Right lobe of liver (tissue), 6 donors: ENCODE measurements at regions not wholly inside any gene's neighbourhood (a gene's known extent, or its start where the extent isn't known, plus 50 kb on each side); places are given as distances from the start of the nearest gene placed in this dataset.

Experiments
- ATAC-seq, 4 donors: fragments of 200-7000 bp; cut with Tn5 transposase; one replicate each; pipeline ENCODE4 v1.9.1; 2020; ENCODE audit warnings: mild to moderate bottlenecking in 4 of 4, moderate library complexity in 4 of 4
- DNase-seq, 3 donors: peaks; one replicate each; pipeline ENCODE4 v3.0.0-alpha.2; 2020
- H3K27ac ChIP-seq, 3 donors: fragments of 200-600 bp; one replicate each; pipeline ENCODE4 v1.8.0; 2022
- H3K27me3 ChIP-seq, 2 donors: fragments of 200-600 bp; one replicate each; pipeline ENCODE4 v1.8.0; 2022
- H3K36me3 ChIP-seq, 4 donors: fragments of 200-600 bp; sonication (generic) in 1 of 4; one replicate each; pipeline versions ENCODE4 v1.5.1 to v1.8.0; 2017 to 2022; ENCODE audit warnings: control low read depth in 1 of 4
- H3K4me1 ChIP-seq, 4 donors: fragments of 200-600 bp; sonication (generic) in 1 of 4; one replicate each; pipeline versions ENCODE4 v1.5.1 to v1.8.0; 2017 to 2022; ENCODE audit warnings: control low read depth in 1 of 4
- H3K4me3 ChIP-seq, 3 donors: fragments of 200-600 bp; one replicate each; pipeline ENCODE4 v1.8.0; 2022
- H3K9me3 ChIP-seq, 4 donors: fragments of 200-600 bp; sonication (generic) in 1 of 4; one replicate each; pipeline versions ENCODE4 v1.5.1 to v1.8.0; 2017 to 2022; ENCODE audit warnings: control low read depth in 1 of 4
- POLR2A ChIP-seq: fragments of 450-650 bp; IDR thresholded peaks from one replicate; pipeline ENCODE4 v1.6.1; 2017; ENCODE audit warnings: antibody characterized with exemption, mild to moderate bottlenecking
- WGBS: methylation state at CpG from one replicate; pipeline ENCODE4 v1.1.6; 2018; ENCODE audit warnings: low coverage, low lambda C conversion rate; ENCODE audit not compliant: insufficient coverage; ENCODE audit errors: missing lambda C conversion rate; 5-methylcytosine and 5-hydroxymethylcytosine counted together
- intact Hi-C, 2 donors: fragments of 100-400 bp; cut with DNase I; formaldehyde crosslinking; loops; one replicate each; pipeline versions ENCODE4 v1.11.2 to v1.14.1; 2022
- TF ChIP-seq, protein P1 (sequence below), 4 donors: fragments of 200-600 bp in 3 of 4; fragments of 450-650 bp in 1 of 4; IDR thresholded peaks; one replicate each; pipeline versions ENCODE4 v1.5.1 to v1.8.0; 2016 to 2022; ENCODE audit warnings: antibody characterized with exemption in 4 of 4, mild to moderate bottlenecking in 2 of 4
- donor health status: DM: no; HTN: yes; CAD: no.
- donor health status: DM: no; HTN: no; CAD: no.
- donor health status: DM: no; HTN: no; CAD: no.
- donor health status: DM: no; HTN: yes; CAD: no.
- donor health status: DM: no; HTN: yes; CAD: no.

DNA sequence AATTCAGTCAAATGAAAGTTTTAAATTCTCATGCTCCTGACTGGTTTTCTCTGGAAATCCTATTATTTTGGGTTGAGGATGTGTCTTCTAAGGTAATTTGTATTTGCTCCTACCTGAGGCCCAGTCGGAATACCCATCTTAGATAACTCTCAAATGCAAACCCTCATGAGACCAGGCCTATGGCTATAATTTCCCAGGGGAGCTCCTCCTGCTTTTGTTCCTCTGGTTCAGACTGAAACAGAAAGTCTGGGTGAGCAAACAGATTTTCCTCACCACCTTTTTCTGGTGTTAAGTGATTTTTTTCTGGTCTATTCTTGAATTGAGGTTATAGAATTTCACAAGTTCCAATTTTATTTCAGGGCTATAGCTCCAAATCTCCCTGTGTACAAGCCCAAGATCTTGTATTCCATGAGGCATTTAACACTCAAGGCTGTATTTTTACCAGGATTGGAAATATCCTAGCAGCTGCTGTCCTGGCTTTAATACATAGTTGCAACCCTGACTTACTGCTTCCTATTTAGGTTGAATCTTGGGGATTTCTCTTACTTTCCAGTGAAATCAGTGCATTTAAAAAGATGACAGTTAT lies 169.1 kb upstream of the PTCHD4 start:
- 86% methylated on average over 1 of the region's 1 CpG for WGBS
- intact Hi-C loops = no loop called here
- Histone ChIP-seq H3K9me3 (no peaks in the 10 kb centered on the region), H3K36me3 (no peaks in the 10 kb centered on the region), H3K27me3 (no peaks in the 10 kb centered on the region), H3K4me3 (no peak overlapping the region), H3K27ac (no peak overlapping the region), H3K4me1 (no peaks in the 10 kb centered on the region)
- no peak for TF ChIP-seq POLR2A
- TF ChIP-seq, protein P1, sequence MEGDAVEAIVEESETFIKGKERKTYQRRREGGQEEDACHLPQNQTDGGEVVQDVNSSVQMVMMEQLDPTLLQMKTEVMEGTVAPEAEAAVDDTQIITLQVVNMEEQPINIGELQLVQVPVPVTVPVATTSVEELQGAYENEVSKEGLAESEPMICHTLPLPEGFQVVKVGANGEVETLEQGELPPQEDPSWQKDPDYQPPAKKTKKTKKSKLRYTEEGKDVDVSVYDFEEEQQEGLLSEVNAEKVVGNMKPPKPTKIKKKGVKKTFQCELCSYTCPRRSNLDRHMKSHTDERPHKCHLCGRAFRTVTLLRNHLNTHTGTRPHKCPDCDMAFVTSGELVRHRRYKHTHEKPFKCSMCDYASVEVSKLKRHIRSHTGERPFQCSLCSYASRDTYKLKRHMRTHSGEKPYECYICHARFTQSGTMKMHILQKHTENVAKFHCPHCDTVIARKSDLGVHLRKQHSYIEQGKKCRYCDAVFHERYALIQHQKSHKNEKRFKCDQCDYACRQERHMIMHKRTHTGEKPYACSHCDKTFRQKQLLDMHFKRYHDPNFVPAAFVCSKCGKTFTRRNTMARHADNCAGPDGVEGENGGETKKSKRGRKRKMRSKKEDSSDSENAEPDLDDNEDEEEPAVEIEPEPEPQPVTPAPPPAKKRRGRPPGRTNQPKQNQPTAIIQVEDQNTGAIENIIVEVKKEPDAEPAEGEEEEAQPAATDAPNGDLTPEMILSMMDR (IDR thresholded peaks at IDR 0.05) = no peak
- ATAC-seq (no peak), DNase-seq (no peak)

DNA sequence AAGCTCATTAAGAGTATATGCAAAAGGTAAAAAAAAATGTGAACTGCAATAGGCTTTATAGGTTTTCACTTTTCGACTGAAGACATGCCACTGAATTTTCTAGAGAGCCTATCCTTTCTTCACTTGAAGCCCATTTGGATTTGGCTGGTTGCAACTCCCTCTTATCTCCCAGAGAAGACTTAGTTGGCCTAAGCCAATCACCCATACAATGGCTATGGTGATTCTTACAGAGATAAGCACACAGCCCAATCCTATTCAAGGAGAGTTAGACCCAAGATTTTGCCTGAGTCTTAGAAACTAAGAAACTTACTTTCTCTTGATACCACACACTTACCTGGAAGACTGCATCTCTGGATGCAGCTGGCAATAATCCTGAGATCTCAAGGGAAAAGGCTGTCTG lies 167.3 kb upstream of the PTCHD4 start:
- ATAC-seq (no peak), DNase-seq (no peak)
- H3K36me3 ChIP-seq = no peaks in the 10 kb centered on the region
- TF ChIP-seq, protein P1 (IDR thresholded peaks at IDR 0.05) = no peak
- TF ChIP-seq POLR2A = no peak
- no peaks in the 10 kb centered on the region for H3K9me3 ChIP-seq
- H3K4me3 ChIP-seq = no peak overlapping the region
- H3K27me3 ChIP-seq = no peaks in the 10 kb centered on the region
- no peak overlapping the region for H3K27ac ChIP-seq
- H3K4me1 ChIP-seq = no peaks in the 10 kb centered on the region
- WGBS = 27% methylated on average over 1 of the region's 1 CpG
- intact Hi-C loops = no loop called here

- H3K27me3 ChIP-seq = no peaks in the 10 kb centered on the region
- no peaks in the 10 kb centered on the region for H3K4me1 ChIP-seq
- DNase-seq (no peak), ATAC-seq (no peak)
- no peaks in the 10 kb centered on the region for H3K36me3 ChIP-seq
- H3K9me3 ChIP-seq = no peaks in the 10 kb centered on the region
- intact Hi-C loops = no loop called here
- TF ChIP-seq, protein P1 (IDR thresholded peaks at IDR 0.05) = no peak
- TF ChIP-seq POLR2A = no peak
- H3K27ac ChIP-seq = no peak overlapping the region
- 100% methylated on average over 1 of the region's 1 CpG for WGBS
- H3K4me3 ChIP-seq = no peak overlapping the region
These were observed 161.5 kb upstream of the PTCHD4 start for GRCh38 chr6:48272518-48272917.

DNA sequence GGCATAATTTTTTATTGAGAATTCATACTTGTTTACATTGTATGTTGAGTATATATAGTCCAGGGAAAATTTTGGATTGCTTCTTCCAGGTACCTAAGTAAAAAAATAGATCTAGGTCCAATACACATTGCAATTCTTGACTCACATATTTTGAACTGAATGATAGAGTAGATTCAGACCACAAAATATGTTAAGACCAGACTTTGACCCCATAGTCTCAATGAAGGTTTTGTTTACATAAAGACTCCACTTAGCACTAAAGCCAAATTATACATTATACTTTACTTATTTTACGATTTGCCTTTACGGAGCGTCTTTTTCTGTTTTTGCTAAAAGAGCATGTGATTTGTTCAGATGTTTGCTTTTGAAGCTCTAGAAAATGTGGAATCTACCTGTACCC lies 144.1 kb upstream of the PTCHD4 start:
- 87% methylated on average over 3 of the region's 3 CpGs for WGBS
- ATAC-seq (no peak), DNase-seq (no peak)
- Histone ChIP-seq H3K4me3 (no peak overlapping the region), H3K9me3 (no peaks in the 10 kb centered on the region), H3K27me3 (no peaks in the 10 kb centered on the region), H3K4me1 (no peaks in the 10 kb centered on the region), H3K27ac (no peak overlapping the region), H3K36me3 (no peaks in the 10 kb centered on the region)
- TF ChIP-seq, protein P1 (IDR thresholded peaks at IDR 0.05) = no peak
- TF ChIP-seq POLR2A = no peak
- intact Hi-C loops = no loop called here

DNA sequence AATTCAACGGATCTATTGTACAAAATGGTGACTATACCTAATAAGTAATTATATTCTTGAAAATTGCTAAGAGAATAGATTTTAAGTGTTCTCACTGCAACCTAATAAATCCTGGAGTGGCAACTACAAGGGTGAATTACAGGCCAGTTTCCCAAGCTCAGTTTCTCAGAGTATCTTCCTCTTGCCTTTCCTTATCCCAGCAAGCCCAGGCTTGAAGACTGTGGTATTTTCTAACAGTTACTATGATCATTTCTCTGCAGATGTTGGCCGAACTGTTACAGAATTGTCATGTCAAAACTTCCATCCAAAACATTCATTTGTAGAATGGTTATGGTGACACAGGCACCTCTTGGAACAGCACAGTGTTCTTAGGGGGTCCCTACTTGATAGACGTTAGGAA lies 138.1 kb upstream of the PTCHD4 start:
- Histone ChIP-seq H3K36me3 (no peaks in the 10 kb centered on the region), H3K4me1 (no peaks in the 10 kb centered on the region), H3K27ac (no peak overlapping the region), H3K4me3 (no peak overlapping the region), H3K9me3 (no peaks in the 10 kb centered on the region), H3K27me3 (no peaks in the 10 kb centered on the region)
- 57% methylated on average over 3 of the region's 3 CpGs for WGBS
- TF ChIP-seq, protein P1 (IDR thresholded peaks at IDR 0.05) = no peak
- no peak for TF ChIP-seq POLR2A
- intact Hi-C loops = no loop called here
- ATAC-seq (no peak), DNase-seq (no peak)
